Suprapubic skin (tissue), 3 donors: ENCODE measurements at regions not wholly inside any gene's neighbourhood (a gene's known extent, or its start where the extent isn't known, plus 50 kb on each side); places are given as distances from the start of the nearest gene placed in this dataset.

Experiments
- CTCF ChIP-seq, 2 donors: fragments of 200-600 bp in 1 of 2; fragments of 450-650 bp in 1 of 2; sonication (generic) in 1 of 2; IDR thresholded peaks; one replicate each; pipeline ENCODE4 v1.5.1; 2016 to 2019; ENCODE audit warnings: antibody characterized with exemption in 2 of 2, mild to moderate bottlenecking in 1 of 2, moderate library complexity in 1 of 2
- EP300 ChIP-seq: sonication (generic); formaldehyde crosslinking; IDR thresholded peaks from one replicate; pipeline ENCODE4 v1.6.1; 2017; ENCODE audit warnings: antibody characterized with exemption
- POLR2A ChIP-seq, 2 donors: fragments of 450-650 bp; IDR thresholded peaks; one replicate each; pipeline ENCODE4 v1.6.1; 2017; ENCODE audit warnings: antibody characterized with exemption in 2 of 2, mild to moderate bottlenecking in 2 of 2, moderate library complexity in 2 of 2

GRCh38 chr7:145691377-145691914, 425.2 kb upstream of the CNTNAP2 start:
- TF ChIP-seq CTCF (IDR thresholded peaks at IDR 0.05) = no peak
- no peak for TF ChIP-seq EP300
- TF ChIP-seq POLR2A (IDR thresholded peaks at IDR 0.05) = no peak
